Trophoblast cell (in vitro differentiated cells and primary cell): ENCODE measurements at regions not wholly inside any gene's neighbourhood (a gene's known extent, or its start where the extent isn't known, plus 50 kb on each side); places are given as distances from the start of the nearest gene placed in this dataset.

Experiments used
- DNase-seq, 2 donors: peaks; one replicate each; pipeline ENCODE4 v3.0.0-alpha.2; 2016
- H2AFZ ChIP-seq: 2 replicates; pipeline ENCODE4 v1.6.1; 2013; ENCODE audit warnings: low read length, moderate library complexity, mild to moderate bottlenecking; ENCODE audit not compliant: insufficient read depth, poor library complexity
- H2AK5ac ChIP-seq: 2 replicates; pipeline ENCODE4 v1.6.1; 2013; ENCODE audit warnings: mild to moderate bottlenecking, low read length
- H2BK120ac ChIP-seq: 2 replicates; pipeline ENCODE4 v1.6.1; 2013; ENCODE audit warnings: low read length, mild to moderate bottlenecking, moderate library complexity; ENCODE audit not compliant: insufficient read depth, poor library complexity
- H2BK12ac ChIP-seq: 2 replicates; pipeline ENCODE4 v1.6.1; 2013; ENCODE audit warnings: mild to moderate bottlenecking, low read length, moderate library complexity
- H2BK5ac ChIP-seq: 2 replicates; pipeline ENCODE4 v1.6.1; 2013; ENCODE audit warnings: low read length, low read depth, moderate library complexity, mild to moderate bottlenecking; ENCODE audit not compliant: poor library complexity
- H3K14ac ChIP-seq: 2 replicates; pipeline ENCODE4 v1.6.1; 2013; ENCODE audit warnings: mild to moderate bottlenecking, low read length
- H3K18ac ChIP-seq: 2 replicates; pipeline ENCODE4 v1.6.1; 2013; ENCODE audit warnings: mild to moderate bottlenecking, low read length
- H3K23ac ChIP-seq: 2 replicates; pipeline ENCODE4 v1.6.1; 2013; ENCODE audit warnings: low read length
- H3K27ac ChIP-seq: 2 replicates; pipeline ENCODE4 v1.5.1; 2013; ENCODE audit warnings: low read depth, mild to moderate bottlenecking, inconsistent platforms, low read length, moderate library complexity
- H3K27me3 ChIP-seq: 2 replicates; pipeline ENCODE4 v1.6.1; 2013; ENCODE audit warnings: inconsistent platforms, mild to moderate bottlenecking, low read length, moderate library complexity; ENCODE audit not compliant: insufficient read depth
- H3K36me3 ChIP-seq, 2 experiments: 1 replicate in 1 of 2; 2 replicates in 1 of 2; pipeline ENCODE4 v1.6.1; 2013; ENCODE audit warnings: low read length in 2 of 2, mild to moderate bottlenecking in 2 of 2, moderate library complexity in 1 of 2; ENCODE audit not compliant: insufficient read depth in 2 of 2, control insufficient read depth in 1 of 2
- H3K4ac ChIP-seq: 2 replicates; pipeline ENCODE4 v1.6.1; 2013; ENCODE audit warnings: low read depth, mild to moderate bottlenecking, low read length, moderate library complexity
- H3K4me1 ChIP-seq, 2 experiments: 1 replicate in 1 of 2; 2 replicates in 1 of 2; pipeline ENCODE4 v1.6.1; 2013; ENCODE audit warnings: low read length in 2 of 2, mild to moderate bottlenecking in 2 of 2, moderate library complexity in 1 of 2; ENCODE audit not compliant: insufficient read depth in 2 of 2, control insufficient read depth in 1 of 2
- H3K4me2 ChIP-seq: 2 replicates; pipeline ENCODE4 v1.6.1; 2013; ENCODE audit warnings: inconsistent platforms, mild to moderate bottlenecking, low read length, moderate library complexity
- H3K4me3 ChIP-seq: 2 replicates; pipeline ENCODE4 v1.5.1; 2013; ENCODE audit warnings: mild to moderate bottlenecking, low read depth, low read length, inconsistent platforms
- H3K79me1 ChIP-seq: one replicate; pipeline ENCODE4 v1.6.1; 2013; ENCODE audit warnings: low read length
- H3K79me2 ChIP-seq: 2 replicates; pipeline ENCODE4 v1.6.1; 2013; ENCODE audit warnings: low read length, mild to moderate bottlenecking; ENCODE audit not compliant: control insufficient read depth, insufficient read depth, poor library complexity
- H3K9ac ChIP-seq: 2 replicates; pipeline ENCODE4 v1.6.1; 2013; ENCODE audit warnings: mild to moderate bottlenecking, low read length
- H3K9me3 ChIP-seq: 2 replicates; pipeline ENCODE4 v1.6.1; 2013; ENCODE audit warnings: low read depth, mild to moderate bottlenecking, control low read depth, inconsistent platforms, low read length; ENCODE audit not compliant: insufficient read depth
- H4K12ac ChIP-seq: 2 replicates; pipeline ENCODE4 v1.6.1; 2013; ENCODE audit warnings: low read depth, mild to moderate bottlenecking, low read length, moderate library complexity
- H4K8ac ChIP-seq: 2 replicates; pipeline ENCODE4 v1.6.1; 2013; ENCODE audit warnings: low read depth, mild to moderate bottlenecking, low read length, moderate library complexity
- H4K91ac ChIP-seq: one replicate; pipeline ENCODE4 v1.6.1; 2013; ENCODE audit warnings: low read depth, mild to moderate bottlenecking, low read length, moderate library complexity
- WGBS: extraction: QIAGEN DNeasy Blood & Tissue Kit; methylation state at CpG from one replicate; pipeline ENCODE4 v1.1.7; 2013; ENCODE audit warnings: missing lambda C conversion rate; ENCODE audit not compliant: insufficient read length, insufficient coverage; ENCODE audit errors: extremely low coverage; 5-methylcytosine and 5-hydroxymethylcytosine counted together

DNA sequence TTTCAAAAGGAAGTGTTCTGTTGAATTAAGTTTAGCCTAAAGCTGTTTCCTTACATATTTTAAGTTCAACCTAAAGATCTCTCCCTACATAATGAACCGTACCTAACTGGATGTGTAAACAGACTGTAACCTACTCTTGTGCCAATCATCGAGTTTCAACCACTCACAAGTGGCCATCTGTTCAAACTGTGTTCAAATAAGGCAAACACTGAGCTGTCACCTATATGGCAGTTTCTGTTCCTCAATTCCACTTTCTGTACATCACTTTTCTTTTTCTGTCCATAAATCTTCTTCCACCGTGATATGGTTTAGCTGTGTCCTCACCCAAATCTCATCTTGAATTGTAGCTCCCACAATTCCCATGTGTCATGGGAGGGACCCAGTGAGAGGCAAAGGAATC lies 428.6 kb downstream of the HACE1 start:
- no peak overlapping the region for H3K4me3 ChIP-seq
- H3K9me3 ChIP-seq = no peaks in the 10 kb centered on the region
- no peaks in the 10 kb centered on the region for H3K79me1 ChIP-seq
- no peak overlapping the region for H2BK5ac ChIP-seq
- no peak overlapping the region for H3K4ac ChIP-seq
- no peak overlapping the region for H4K91ac ChIP-seq
- H4K8ac ChIP-seq = no peak overlapping the region
- no peak overlapping the region for H3K18ac ChIP-seq
- no peak for DNase-seq
- H4K12ac ChIP-seq = no peak overlapping the region
- H3K79me2 ChIP-seq = no peaks in the 10 kb centered on the region
- no peak overlapping the region for H3K9ac ChIP-seq
- no peak overlapping the region for H3K4me2 ChIP-seq
- H3K14ac ChIP-seq = no peak overlapping the region
- no peaks in the 10 kb centered on the region for H3K36me3 ChIP-seq
- H2AFZ ChIP-seq = no peak overlapping the region
- H3K23ac ChIP-seq = no peak overlapping the region
- no peak overlapping the region for H2BK120ac ChIP-seq
- no peak overlapping the region for H2BK12ac ChIP-seq
- no CpG with 5 or more reads among the region's 3 CpGs for WGBS
- H3K4me1 ChIP-seq = no peaks in the 10 kb centered on the region
- no peak overlapping the region for H2AK5ac ChIP-seq
- no peaks in the 10 kb centered on the region for H3K27me3 ChIP-seq
- no peak overlapping the region for H3K27ac ChIP-seq

DNA sequence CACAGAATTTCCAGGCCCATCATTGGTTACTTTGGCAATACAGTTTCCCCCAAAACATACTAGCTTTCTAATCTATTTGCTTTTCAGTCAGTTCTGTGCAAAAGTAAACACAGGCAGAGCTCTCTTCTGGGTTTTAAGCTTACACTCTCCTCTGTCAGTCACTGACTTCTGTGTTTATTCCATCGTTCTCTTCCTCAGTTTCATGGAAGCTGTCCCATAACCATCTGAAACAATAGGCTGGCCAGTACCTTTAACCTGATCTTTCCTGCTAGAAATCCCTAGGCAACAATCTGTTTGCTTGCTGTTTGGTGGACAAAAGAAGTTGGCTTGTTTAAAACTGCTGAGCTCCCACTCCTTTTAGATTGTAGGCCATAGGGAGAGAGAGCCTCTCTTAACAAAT lies 431.5 kb downstream of the HACE1 start:
- H3K27me3 ChIP-seq = no peaks in the 10 kb centered on the region
- no peak overlapping the region for H4K12ac ChIP-seq
- no peak overlapping the region for H2BK5ac ChIP-seq
- H3K4me3 ChIP-seq = no peak overlapping the region
- H3K23ac ChIP-seq = peak overlapping the region; percentile 49
- no peak overlapping the region for H3K4me2 ChIP-seq
- H3K9me3 ChIP-seq = no peaks in the 10 kb centered on the region
- no peak overlapping the region for H4K8ac ChIP-seq
- H3K27ac ChIP-seq = no peak overlapping the region
- no peaks in the 10 kb centered on the region for H3K79me1 ChIP-seq
- no peak overlapping the region for H4K91ac ChIP-seq
- no peaks in the 10 kb centered on the region for H3K4me1 ChIP-seq
- H2AFZ ChIP-seq = no peak overlapping the region
- H2BK120ac ChIP-seq = no peak overlapping the region
- no peak overlapping the region for H3K18ac ChIP-seq
- no peak overlapping the region for H3K4ac ChIP-seq
- no peak overlapping the region for H3K14ac ChIP-seq
- H2BK12ac ChIP-seq = no peak overlapping the region
- no CpG with 5 or more reads among the region's 1 CpG for WGBS
- H3K9ac ChIP-seq = no peak overlapping the region
- H2AK5ac ChIP-seq = no peak overlapping the region
- DNase-seq = no peak
- no peaks in the 10 kb centered on the region for H3K36me3 ChIP-seq
- H3K79me2 ChIP-seq = no peaks in the 10 kb centered on the region

DNA sequence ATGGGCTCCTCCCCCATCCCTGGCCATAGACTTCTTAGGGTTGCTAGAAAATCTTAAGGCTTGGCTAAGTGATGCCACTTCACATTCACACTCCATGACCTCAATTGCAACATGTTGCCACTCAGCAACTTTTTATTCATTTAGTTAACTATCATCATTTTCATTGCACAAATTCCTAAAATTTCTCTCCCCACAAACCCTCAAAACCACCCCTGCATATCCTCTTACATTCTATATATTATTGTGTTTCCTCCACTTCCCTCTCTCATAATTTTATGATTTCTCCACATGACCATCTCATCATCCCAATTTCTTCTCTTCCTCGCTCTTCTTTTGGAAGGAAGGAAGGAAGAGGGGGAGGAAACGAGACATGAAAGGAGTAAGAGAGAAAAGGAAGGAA lies 436.0 kb downstream of the HACE1 start:
- no peak overlapping the region for H4K12ac ChIP-seq
- no peak overlapping the region for H2AK5ac ChIP-seq
- H3K4me1 ChIP-seq = no peaks in the 10 kb centered on the region
- no peaks in the 10 kb centered on the region for H3K27me3 ChIP-seq
- H3K27ac ChIP-seq = no peak overlapping the region
- H3K79me1 ChIP-seq = no peaks in the 10 kb centered on the region
- H2BK12ac ChIP-seq = no peak overlapping the region
- no peak for DNase-seq
- H3K4me2 ChIP-seq = no peak overlapping the region
- H2BK120ac ChIP-seq = no peak overlapping the region
- no peak overlapping the region for H3K4me3 ChIP-seq
- no peak overlapping the region for H3K18ac ChIP-seq
- no peak overlapping the region for H3K4ac ChIP-seq
- H2AFZ ChIP-seq = no peak overlapping the region
- no peak overlapping the region for H4K91ac ChIP-seq
- no peaks in the 10 kb centered on the region for H3K79me2 ChIP-seq
- no peak overlapping the region for H3K23ac ChIP-seq
- H4K8ac ChIP-seq = no peak overlapping the region
- no peak overlapping the region for H2BK5ac ChIP-seq
- no peaks in the 10 kb centered on the region for H3K36me3 ChIP-seq
- H3K9ac ChIP-seq = no peak overlapping the region
- 100% methylated on average over 1 of the region's 2 CpGs for WGBS
- H3K14ac ChIP-seq = no peak overlapping the region
- H3K9me3 ChIP-seq = no peaks in the 10 kb centered on the region

DNA sequence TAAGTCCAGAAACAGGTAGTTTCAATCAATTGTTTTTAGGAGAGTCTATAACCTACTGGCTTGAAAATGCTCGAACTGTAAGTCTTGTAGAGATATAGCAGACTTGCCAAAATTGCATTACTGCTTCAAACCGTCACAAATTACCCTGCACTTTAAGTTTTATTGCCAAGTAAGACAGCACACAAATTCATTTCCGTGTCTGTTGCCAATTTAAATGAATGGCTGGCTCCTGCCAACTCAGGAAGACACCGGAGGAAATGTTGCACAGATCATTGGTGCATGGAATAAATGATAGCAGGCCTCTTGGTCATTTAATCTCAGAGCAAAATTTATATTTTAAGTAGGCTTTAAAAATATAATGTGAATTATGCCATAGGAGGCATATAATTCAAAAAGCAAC lies 438.1 kb downstream of the HACE1 start:
- Histone ChIP-seq H2AK5ac (no peak overlapping the region), H4K12ac (no peak overlapping the region), H3K4me3 (no peak overlapping the region), H3K4me2 (no peak overlapping the region), H3K9ac (no peak overlapping the region), H2BK5ac (no peak overlapping the region), H3K79me2 (no peaks in the 10 kb centered on the region), H3K79me1 (no peaks in the 10 kb centered on the region), H3K23ac (no peak overlapping the region), H2AFZ (no peak overlapping the region), H2BK12ac (no peak overlapping the region), H4K91ac (no peak overlapping the region), H2BK120ac (no peak overlapping the region), H3K14ac (no peak overlapping the region), H3K27me3 (no peaks in the 10 kb centered on the region), H3K18ac (no peak overlapping the region), H4K8ac (no peak overlapping the region), H3K27ac (no peak overlapping the region), H3K4me1 (no peaks in the 10 kb centered on the region), H3K36me3 (no peaks in the 10 kb centered on the region), H3K4ac (no peak overlapping the region), H3K9me3 (no peaks in the 10 kb centered on the region)
- WGBS = no CpG with 5 or more reads among the region's 4 CpGs
- DNase-seq = no peak
